HepG2 (cell line): ENCODE measurements at regions not wholly inside any gene's neighbourhood (a gene's known extent, or its start where the extent isn't known, plus 50 kb on each side); places are given as distances from the start of the nearest gene placed in this dataset.

Experiments used
- ATAC-seq: fragments of 200-7000 bp; cut with Tn5 transposase; 3 replicates; pipeline ENCODE4 v1.9.1; 2020; ENCODE audit warnings: mild to moderate bottlenecking, moderate library complexity
- BruUV-seq: library from RNA; stranded (reverse); fragments of 400-500 nt; replicated peaks from 2 replicates; lab custom pipeline; 2021; lab: Mats Ljungman, UMichigan
- CTCF ChIA-PET: fragments of 300-600 bp; formaldehyde crosslinking; extraction: SDS; loops from one replicate; lab custom pipeline; 2021; ENCODE audit warnings: low total read pairs, inconsistent platforms, low intra/inter-chr PET ratio; lab: Yijun Ruan, JAX
- POLR2A ChIA-PET: fragments of 350-600 bp; sonication (Branson Sonifier 250); formaldehyde crosslinking; loops from one replicate; lab custom pipeline; 2020; ENCODE audit warnings: antibody characterized with exemption, inconsistent platforms; lab: Yijun Ruan, JAX
- DNase-seq: peaks from one replicate; pipeline ENCODE4 v3.0.0-alpha.2; 2015; ENCODE audit warnings: low spot score
- FAIRE-seq: peaks from 3 replicates; lab custom pipeline; 2011; peaks lifted over from hg19 to GRCh38; lab: Jason Lieb, UNC
- H2AFZ ChIP-seq: one replicate; pipeline ENCODE4 v1.6.1; 2011; ENCODE audit warnings: low read length, inconsistent platforms
- H3K27ac ChIP-seq: fragments of 300-600 bp; 3 replicates; pipeline ENCODE4 v1.8.0; 2011; ENCODE audit warnings: mixed run types, mild to moderate bottlenecking, mixed read lengths, low read length, inconsistent platforms; ENCODE audit not compliant: insufficient read depth; ENCODE audit errors: extremely low read length
- H3K27me3 ChIP-seq, 2 experiments: fragments of 200-600 bp in 1 of 2; 2 replicates in 1 of 2; 3 replicates in 1 of 2; pipeline versions ENCODE4 v1.6.0 to v1.8.0; 2011; ENCODE audit warnings: low read length in 2 of 2, mild to moderate bottlenecking in 2 of 2, moderate library complexity in 2 of 2, inconsistent platforms in 1 of 2; ENCODE audit not compliant: insufficient read depth in 2 of 2, control insufficient read depth in 1 of 2
- H3K36me3 ChIP-seq, 2 experiments: fragments of 200-600 bp in 1 of 2; replicated peaks in 1 of 2; 2 replicates in 1 of 2; 3 replicates in 1 of 2; pipeline versions ENCODE4 v1.5.1 to v1.8.0; 2011; ENCODE audit warnings: low read length in 2 of 2, inconsistent platforms in 1 of 2; ENCODE audit not compliant: insufficient read depth in 2 of 2, control insufficient read depth in 1 of 2
- H3K4me1 ChIP-seq: 2 replicates; pipeline ENCODE4 v1.5.1; 2012; ENCODE audit warnings: low read length, inconsistent platforms; ENCODE audit not compliant: insufficient read depth
- H3K4me2 ChIP-seq: 2 replicates; pipeline ENCODE4 v1.6.0; 2011; ENCODE audit warnings: low read depth, low read length, inconsistent platforms
- H3K4me3 ChIP-seq, 3 experiments: fragments of 200-600 bp in 1 of 3; sonication (generic), shearing (Covaris generic) in 1 of 3; replicated peaks in 1 of 3; 2 replicates each; pipeline ENCODE4 v1.5.1; 2011 to 2016; ENCODE audit warnings: low read length in 3 of 3, inconsistent platforms in 2 of 3, low read depth in 2 of 3, mild to moderate bottlenecking in 2 of 3, control low read depth in 1 of 3, mixed read lengths in 1 of 3; ENCODE audit not compliant: insufficient read depth in 1 of 3
- H3K79me2 ChIP-seq: one replicate; pipeline ENCODE4 v1.6.1; 2011; ENCODE audit warnings: low read length, inconsistent platforms; ENCODE audit not compliant: insufficient read depth
- H3K9ac ChIP-seq: 2 replicates; pipeline ENCODE4 v1.6.0; 2011; ENCODE audit warnings: mild to moderate bottlenecking, low read depth, low read length, inconsistent platforms; ENCODE audit not compliant: insufficient read depth
- H3K9me3 ChIP-seq: 2 replicates; pipeline ENCODE4 v1.5.1; 2012; ENCODE audit warnings: mild to moderate bottlenecking, low read length
- H4K20me1 ChIP-seq: 2 replicates; pipeline ENCODE4 v1.6.0; 2011; ENCODE audit warnings: inconsistent platforms, mild to moderate bottlenecking, low read length, moderate library complexity; ENCODE audit not compliant: insufficient read depth
- BATF2 ChIP-seq: sonication (generic); formaldehyde crosslinking; IDR thresholded peaks from 2 replicates; pipeline ENCODE4 v1.8.0; 2022; ENCODE audit warnings: mild to moderate bottlenecking, missing genetic modification reagents, moderate library complexity
- CREB1 ChIP-seq, 2 experiments: fragments of 450-650 bp in 1 of 2; IDR thresholded peaks; 2 replicates each; pipeline ENCODE4 v1.6.1; 2016 to 2017; ENCODE audit warnings: control low read depth in 1 of 2, mild to moderate bottlenecking in 1 of 2, missing compliant biosample characterization in 1 of 2, missing genetic modification characterization in 1 of 2
- GPN1 ChIP-seq: sonication (generic); formaldehyde crosslinking; IDR thresholded peaks from 2 replicates; pipeline ENCODE4 v1.5.1; 2020; ENCODE audit warnings: missing genetic modification reagents, borderline replicate concordance
- IRF2 ChIP-seq: IDR thresholded peaks from 2 replicates; pipeline ENCODE4 v1.6.1; 2018; ENCODE audit warnings: missing genetic modification reagents, missing compliant biosample characterization
- KDM2A ChIP-seq: sonication (generic); formaldehyde crosslinking; IDR thresholded peaks from 2 replicates; pipeline ENCODE4 v1.4.0; 2020; ENCODE audit warnings: low read depth, missing genetic modification reagents, borderline replicate concordance
- MIXL1 ChIP-seq: IDR thresholded peaks from 2 replicates; pipeline ENCODE4 v1.6.1; 2016
- NFE2L2 ChIP-seq: fragments of 150-350 bp; IDR thresholded peaks from 2 replicates; pipeline ENCODE4 v1.6.1; 2014; ENCODE audit warnings: low read length
- NPAS2 ChIP-seq: sonication (generic); formaldehyde crosslinking; IDR thresholded peaks from 2 replicates; pipeline ENCODE4 v1.8.0; 2022; ENCODE audit warnings: mild to moderate bottlenecking, missing genetic modification reagents, borderline replicate concordance
- PHF21A ChIP-seq: sonication (generic); formaldehyde crosslinking; IDR thresholded peaks from 2 replicates; pipeline ENCODE4 v1.5.0; 2020; ENCODE audit warnings: mild to moderate bottlenecking, missing genetic modification reagents
- SP2 ChIP-seq: sonication (generic); formaldehyde crosslinking; IDR thresholded peaks from 2 replicates; pipeline ENCODE4 v1.5.1; 2020; ENCODE audit warnings: mild to moderate bottlenecking, missing genetic modification reagents
- SSRP1 ChIP-seq: IDR thresholded peaks from 2 replicates; pipeline ENCODE4 v1.6.1; 2016; ENCODE audit warnings: control low read depth
- THAP7 ChIP-seq: sonication (generic); formaldehyde crosslinking; IDR thresholded peaks from 2 replicates; pipeline ENCODE4 v1.8.1; 2023; ENCODE audit warnings: mild to moderate bottlenecking, missing genetic modification reagents
- ZEB1 ChIP-seq: IDR thresholded peaks from 2 replicates; pipeline ENCODE4 v1.6.1; 2012; ENCODE audit warnings: mild to moderate bottlenecking, low read depth, inconsistent platforms; ENCODE audit not compliant: insufficient replicate concordance
- ZNF432 ChIP-seq: sonication (generic); formaldehyde crosslinking; IDR thresholded peaks from 2 replicates; pipeline ENCODE4 v1.5.0; 2020; ENCODE audit warnings: missing genetic modification reagents, mild to moderate bottlenecking, borderline replicate concordance
- ZNF607 ChIP-seq: sonication (generic); formaldehyde crosslinking; IDR thresholded peaks from 2 replicates; pipeline ENCODE4 v1.5.1; 2020; ENCODE audit warnings: missing genetic modification reagents, mild to moderate bottlenecking, borderline replicate concordance
- ZNF646 ChIP-seq: sonication (generic); formaldehyde crosslinking; IDR thresholded peaks from 2 replicates; pipeline ENCODE4 v1.9.0; 2021; ENCODE audit warnings: mild to moderate bottlenecking, missing genetic modification reagents
- ZNF746 ChIP-seq: sonication (generic); formaldehyde crosslinking; IDR thresholded peaks from 2 replicates; pipeline ENCODE4 v1.8.0; 2022; ENCODE audit warnings: mild to moderate bottlenecking, missing genetic modification reagents
- in situ Hi-C: cut with HindIII; loops from 2 replicates; pipeline ENCODE4 v1.10.0; 2017; ENCODE audit warnings: low pct_unique_long_range_greater_than_20kb; ENCODE audit not compliant: extremely low pct_ligation_motif_present
- intact Hi-C: fragments of 100-400 bp; cut with micrococcal nuclease; formaldehyde crosslinking; loops from one replicate; pipeline ENCODE4 v1.10.0; 2022; ENCODE audit not compliant: unreplicated experiment

GRCh38 chr13:105255472-105255871 lies 1280.0 kb downstream of the EFNB2 start (continued):
- TF ChIP-seq THAP7 (CRISPR knock-in tag) (no peak), MIXL1 (CRISPR knock-in tag) (no peak), SSRP1 (no peak), IRF2 (no peak), KDM2A (CRISPR knock-in tag) (no peak), PHF21A (no peak), SP2 (CRISPR knock-in tag) (no peak), NPAS2 (CRISPR knock-in tag) (no peak), CREB1 (IDR thresholded peaks at IDR 0.05) (no peak), CREB1 (CRISPR knock-in tag; IDR thresholded peaks at IDR 0.05) (no peak), ZNF746 (CRISPR knock-in tag) (no peak), ZNF432 (CRISPR knock-in tag) (no peak)

- Histone ChIP-seq H2AFZ (no peak overlapping the region), H3K79me2 (no peaks in the 10 kb centered on the region), H3K36me3 (no peaks in the 10 kb centered on the region), H3K4me1 (no peaks in the 10 kb centered on the region), H4K20me1 (no peaks in the 10 kb centered on the region), H3K4me3 (no peak overlapping the region), H3K9me3 (peaks cover 38% of the 10 kb centered on the region), H3K9ac (no peak overlapping the region), H3K27me3 (no peaks in the 10 kb centered on the region), H3K27ac (no peak overlapping the region), H3K4me2 (no peak overlapping the region)
- POLR2A ChIA-PET: no interaction called here
- in situ Hi-C loops: no loop called here
- FAIRE-seq (no peak), DNase-seq (no peak), ATAC-seq (no peak)
- intact Hi-C loops: no loop called here
- CTCF ChIA-PET: no interaction called here
- no TSS peak for BruUV-seq
- TF ChIP-seq BATF2 (CRISPR knock-in tag): no peak
- no peak for TF ChIP-seq NFE2L2
- TF ChIP-seq ZNF646 (CRISPR knock-in tag): no peak
- no peak for TF ChIP-seq ZEB1
- no peak for TF ChIP-seq ZNF607 (CRISPR knock-in tag)
- no peak for TF ChIP-seq GPN1 (CRISPR knock-in tag)
Observed at GRCh38 chr13:105251293-105251692, 1284.2 kb downstream of the EFNB2 start.
